Epithelial cell of proximal tubule (primary cell): ENCODE measurements at regions not wholly inside any gene's neighbourhood (a gene's known extent, or its start where the extent isn't known, plus 50 kb on each side); places are given as distances from the start of the nearest gene placed in this dataset.

Experiments used
- DNase-seq: peaks from one replicate; pipeline ENCODE4 v3.0.0-alpha.2; 2011; ENCODE audit warnings: low read depth
- H3K4me3 ChIP-seq: 2 replicates; pipeline ENCODE4 v1.5.1; 2011; ENCODE audit warnings: low read depth, mild to moderate bottlenecking, low read length
- CTCF ChIP-seq: conservative IDR thresholded peaks from 2 replicates; pipeline ENCODE4 v1.5.1; 2012; ENCODE audit warnings: low read depth, mild to moderate bottlenecking, low read length

GRCh38 chr2:16332681-16333557, 332.7 kb downstream of the CYRIA start:
- no peak for TF ChIP-seq CTCF
- no peak overlapping the region for H3K4me3 ChIP-seq

GRCh38 chr2:16331772-16332171, 333.9 kb downstream of the CYRIA start:
- DNase-seq, result no peak
- no peak overlapping the region for H3K4me3 ChIP-seq
- no peak for TF ChIP-seq CTCF

More at GRCh38 chr2:16332681-16333557, 332.7 kb downstream of the CYRIA start:
- DNase-seq, result no peak

- no peak for TF ChIP-seq CTCF
- DNase-seq, result no peak
- no peak overlapping the region for H3K4me3 ChIP-seq
Measured at GRCh38 chr2:16330982-16331381, 334.7 kb downstream of the CYRIA start.

- no peak for DNase-seq
- H3K4me3 ChIP-seq, result no peak overlapping the region
- no peak for TF ChIP-seq CTCF
Measured at GRCh38 chr2:16330571-16330970, 335.1 kb downstream of the CYRIA start.

- no peak overlapping the region for H3K4me3 ChIP-seq
- DNase-seq, result no peak
- no peak for TF ChIP-seq CTCF
Measured at GRCh38 chr2:16330012-16330411, 335.6 kb downstream of the CYRIA start.

- no peak overlapping the region for H3K4me3 ChIP-seq
- no peak for TF ChIP-seq CTCF
- DNase-seq, result no peak
Measured at GRCh38 chr2:16329421-16329820, 336.2 kb downstream of the CYRIA start.

- no peak overlapping the region for H3K4me3 ChIP-seq
- DNase-seq, result no peak
- no peak for TF ChIP-seq CTCF
Measured at GRCh38 chr2:16328521-16329190, 337.0 kb downstream of the CYRIA start.
